IPS-15b (cell line): ENCODE measurements at regions not wholly inside any gene's neighbourhood (a gene's known extent, or its start where the extent isn't known, plus 50 kb on each side); places are given as distances from the start of the nearest gene placed in this dataset.
"Not testable (repeated sequence)": the region's sequence is repeated elsewhere in the genome, so short reads cannot be mapped to it uniquely, and the experiment has no call there.

Experiments used
- H3K27me3 ChIP-seq: one replicate; pipeline ENCODE4 v1.6.1; 2013; ENCODE audit warnings: low read length; ENCODE audit not compliant: control insufficient read depth, insufficient read depth
- H3K36me3 ChIP-seq: one replicate; pipeline ENCODE4 v1.6.1; 2013; ENCODE audit warnings: low read length; ENCODE audit not compliant: control insufficient read depth, insufficient read depth
- H3K4me1 ChIP-seq: one replicate; pipeline ENCODE4 v1.6.1; 2013; ENCODE audit warnings: mild to moderate bottlenecking, low read length; ENCODE audit not compliant: control insufficient read depth, insufficient read depth
- H3K4me3 ChIP-seq: one replicate; pipeline ENCODE4 v1.5.1; 2013; ENCODE audit warnings: low read depth, low read length
- H3K9ac ChIP-seq: one replicate; pipeline ENCODE4 v1.6.1; 2013; ENCODE audit warnings: low read depth, mild to moderate bottlenecking, low read length
- H3K9me3 ChIP-seq: one replicate; pipeline ENCODE4 v1.6.1; 2013; ENCODE audit warnings: mild to moderate bottlenecking, low read length; ENCODE audit not compliant: control insufficient read depth, insufficient read depth

GRCh38 chr1:181175356-181175910 is 86.9 kb downstream of the IER5 start:
- Histone ChIP-seq H3K36me3 (no peaks in the 10 kb centered on the region), H3K27me3 (no peaks in the 10 kb centered on the region)

GRCh38 chr1:181175955-181176354 is 87.5 kb downstream of the IER5 start:
- H3K4me1 ChIP-seq = peaks cover 8% of the 10 kb centered on the region
- H3K9ac ChIP-seq = no peak overlapping the region
- no peaks in the 10 kb centered on the region for H3K9me3 ChIP-seq
- no peaks in the 10 kb centered on the region for H3K27me3 ChIP-seq
- H3K36me3 ChIP-seq = no peaks in the 10 kb centered on the region
- H3K4me3 ChIP-seq = no peak overlapping the region

More at GRCh38 chr1:181175356-181175910, 86.9 kb downstream of the IER5 start:
- peaks cover 4% of the 10 kb centered on the region for H3K4me1 ChIP-seq
- no peaks in the 10 kb centered on the region for H3K9me3 ChIP-seq
- no peak overlapping the region for H3K4me3 ChIP-seq
- H3K9ac ChIP-seq = no peak overlapping the region

- Histone ChIP-seq H3K4me3 (no peak overlapping the region), H3K9me3 (no peaks in the 10 kb centered on the region), H3K27me3 (peaks cover 2% of the 10 kb centered on the region), H3K9ac (no peak overlapping the region), H3K4me1 (peaks cover 14% of the 10 kb centered on the region), H3K36me3 (no peaks in the 10 kb centered on the region)
Observed at GRCh38 chr1:181178241-181178879, 89.9 kb downstream of the IER5 start.

GRCh38 chr1:181179279-181179986 is 90.9 kb downstream of the IER5 start:
- Histone ChIP-seq H3K36me3 (no peaks in the 10 kb centered on the region), H3K4me1 (peaks cover 14% of the 10 kb centered on the region), H3K27me3 (peaks cover 2% of the 10 kb centered on the region), H3K9ac (no peak overlapping the region), H3K4me3 (no peak overlapping the region), H3K9me3 (no peaks in the 10 kb centered on the region)

GRCh38 chr1:181179987-181180365 is 91.5 kb downstream of the IER5 start:
- Histone ChIP-seq H3K27me3 (peaks cover 2% of the 10 kb centered on the region), H3K4me1 (peaks cover 14% of the 10 kb centered on the region), H3K9ac (no peak overlapping the region), H3K4me3 (peak overlapping the region; percentile 27), H3K9me3 (no peaks in the 10 kb centered on the region), H3K36me3 (no peaks in the 10 kb centered on the region)

GRCh38 chr1:181180407-181181031 is 92.0 kb downstream of the IER5 start:
- Histone ChIP-seq H3K36me3 (no peaks in the 10 kb centered on the region), H3K9ac (no peak overlapping the region), H3K27me3 (peaks cover 2% of the 10 kb centered on the region), H3K4me3 (peak overlapping the region; percentile 27), H3K9me3 (no peaks in the 10 kb centered on the region), H3K4me1 (peaks cover 14% of the 10 kb centered on the region)

- no peak overlapping the region for H3K9ac ChIP-seq
- H3K27me3 ChIP-seq = peaks cover 2% of the 10 kb centered on the region
- H3K4me3 ChIP-seq = no peak overlapping the region
- no peaks in the 10 kb centered on the region for H3K36me3 ChIP-seq
- peaks cover 14% of the 10 kb centered on the region for H3K4me1 ChIP-seq
- no peaks in the 10 kb centered on the region for H3K9me3 ChIP-seq
Observed at GRCh38 chr1:181181792-181182585, 93.5 kb downstream of the IER5 start.

GRCh38 chr1:181184621-181185020 is 96.1 kb downstream of the IER5 start:
- Histone ChIP-seq H3K27me3 (peaks cover 5% of the 10 kb centered on the region), H3K9me3 (no peaks in the 10 kb centered on the region)

GRCh38 chr1:181185461-181185860 is 97.0 kb downstream of the IER5 start:
- no peaks in the 10 kb centered on the region for H3K9me3 ChIP-seq
- H3K4me1 ChIP-seq = peaks cover 10% of the 10 kb centered on the region
- no peak overlapping the region for H3K4me3 ChIP-seq
- no peak overlapping the region for H3K9ac ChIP-seq
- peaks cover 8% of the 10 kb centered on the region for H3K27me3 ChIP-seq
- no peaks in the 10 kb centered on the region for H3K36me3 ChIP-seq

More at GRCh38 chr1:181184621-181185020, 96.1 kb downstream of the IER5 start:
- Histone ChIP-seq H3K9ac (no peak overlapping the region), H3K4me3 (no peak overlapping the region), H3K4me1 (peaks cover 14% of the 10 kb centered on the region), H3K36me3 (no peaks in the 10 kb centered on the region)

GRCh38 chr1:181186133-181186532 is 97.6 kb downstream of the IER5 start:
- H3K27me3 ChIP-seq = peaks cover 15% of the 10 kb centered on the region
- H3K9ac ChIP-seq, H3K9me3 ChIP-seq, H3K36me3 ChIP-seq, H3K4me1 ChIP-seq, H3K4me3 ChIP-seq: not testable (repeated sequence)

GRCh38 chr1:181187337-181188126 is 99.0 kb downstream of the IER5 start:
- H3K36me3 ChIP-seq = no peaks in the 10 kb centered on the region

More at GRCh38 chr1:181187337-181188126, 99.0 kb downstream of the IER5 start:
- Histone ChIP-seq H3K27me3 (peaks cover 18% of the 10 kb centered on the region), H3K4me3 (no peak overlapping the region), H3K9me3 (no peaks in the 10 kb centered on the region), H3K9ac (no peak overlapping the region), H3K4me1 (no peaks in the 10 kb centered on the region)
